ENCODE measurements at regions not wholly inside any gene's neighbourhood (a gene's known extent, or its start where the extent isn't known, plus 50 kb on each side); places are given as distances from the start of the nearest gene placed in this dataset.
A peak's percentile ranks its signal among the peaks of the same experiment; 100 is the strongest.

- no peak for DNase-seq (ENCODE audit: low spot score)
Measured at GRCh38 chr5:105816961-105817360, 1853.8 kb downstream of the EFNA5 start.

GRCh38 chr5:105812304-105812703 is 1858.4 kb downstream of the EFNA5 start:
- no peak for DNase-seq (ENCODE audit: low spot score)

- DNase-seq (ENCODE audit: low spot score) = no peak
Measured at GRCh38 chr5:105807951-105808350, 1862.8 kb downstream of the EFNA5 start.

GRCh38 chr5:105807290-105807689 is 1863.4 kb downstream of the EFNA5 start:
- no peak for DNase-seq (ENCODE audit: low spot score)

GRCh38 chr5:105806596-105806995 is 1864.1 kb downstream of the EFNA5 start:
- DNase-seq (ENCODE audit: low spot score) = no peak

GRCh38 chr5:105803431-105803830 is 1867.3 kb downstream of the EFNA5 start:
- no peak for DNase-seq (ENCODE audit: low spot score)

- DNase-seq (ENCODE audit: low spot score) = no peak
Measured at GRCh38 chr5:105794578-105794977, 1876.2 kb downstream of the EFNA5 start.

- DNase-seq (ENCODE audit: low spot score) = no peak
Measured at GRCh38 chr5:105789246-105789645, 1881.5 kb downstream of the EFNA5 start.

GRCh38 chr5:105783811-105784210 is 1886.9 kb downstream of the EFNA5 start:
- no peak for DNase-seq (ENCODE audit: low spot score)

GRCh38 chr5:105782501-105782900 is 1888.2 kb downstream of the EFNA5 start:
- DNase-seq (ENCODE audit: low spot score) = no peak

- DNase-seq (ENCODE audit: low spot score) = no peak
Measured at GRCh38 chr5:105773241-105773640, 1897.5 kb downstream of the EFNA5 start.

- no peak for DNase-seq (ENCODE audit: low spot score)
Measured at GRCh38 chr5:105767267-105767666, 1903.5 kb downstream of the EFNA5 start.

- no peak for DNase-seq (ENCODE audit: low spot score)
Measured at GRCh38 chr5:105762728-105763127, 1908.0 kb downstream of the EFNA5 start.

- DNase-seq (ENCODE audit: low spot score) = peak; percentile 3
Measured at GRCh38 chr5:105754056-105754455, 1916.7 kb downstream of the EFNA5 start.

GRCh38 chr5:105752801-105753200 is 1917.9 kb downstream of the EFNA5 start:
- no peak for DNase-seq (ENCODE audit: low spot score)

- no peak for DNase-seq (ENCODE audit: low spot score)
Measured at GRCh38 chr5:105751908-105752307, 1918.8 kb downstream of the EFNA5 start.

GRCh38 chr5:105745111-105745510 is 1925.6 kb downstream of the EFNA5 start:
- no peak for DNase-seq (ENCODE audit: low spot score)

- no peak for DNase-seq (ENCODE audit: low spot score)
Measured at GRCh38 chr5:105740242-105740641, 1930.5 kb downstream of the EFNA5 start.

GRCh38 chr5:105739732-105740131 is 1931.0 kb downstream of the EFNA5 start:
- no peak for DNase-seq (ENCODE audit: low spot score)

GRCh38 chr5:105735704-105736103 is 1935.0 kb downstream of the EFNA5 start:
- no peak for DNase-seq (ENCODE audit: low spot score)

GRCh38 chr5:105730982-105731381 is 1939.8 kb downstream of the EFNA5 start:
- no peak for DNase-seq (ENCODE audit: low spot score)

GRCh38 chr5:105726093-105726492 is 1944.6 kb downstream of the EFNA5 start:
- DNase-seq (ENCODE audit: low spot score) = no peak

- DNase-seq (ENCODE audit: low spot score) = no peak
Measured at GRCh38 chr5:105708442-105708841, 1962.3 kb downstream of the EFNA5 start.

- no peak for DNase-seq (ENCODE audit: low spot score)
Measured at GRCh38 chr5:105702323-105702722, 1968.4 kb downstream of the EFNA5 start.

GRCh38 chr5:105696440-105696839 is 1974.3 kb downstream of the EFNA5 start:
- no peak for DNase-seq (ENCODE audit: low spot score)

Measured in hepatic stellate cell (primary cell).